ENCODE measurements at regions not wholly inside any gene's neighbourhood (a gene's known extent, or its start where the extent isn't known, plus 50 kb on each side); places are given as distances from the start of the nearest gene placed in this dataset.

GRCh38 chr21:43302769-43303168 is 124.2 kb downstream of the SIK1 start:
- TF ChIP-seq CTCF (IDR thresholded peaks at IDR 0.05; ENCODE audit: low read depth, low read length) (no peak), EZH2phosphoT487 (IDR thresholded peaks at IDR 0.05; ENCODE audit: low read depth) (no peak)
